HCT116 (cell line): ENCODE measurements at regions not wholly inside any gene's neighbourhood (a gene's known extent, or its start where the extent isn't known, plus 50 kb on each side); places are given as distances from the start of the nearest gene placed in this dataset.

Experiments used
- ATAC-seq: fragments of 200-7000 bp; cut with Tn5 transposase; 2 replicates; pipeline ENCODE4 v1.9.1; 2020; ENCODE audit warnings: mild to moderate bottlenecking, moderate library complexity
- BruUV-seq: library from RNA; stranded (reverse); fragments of 400-500 nt; replicated peaks from 2 replicates; lab custom pipeline; 2021; lab: Mats Ljungman, UMichigan
- CTCF ChIA-PET: fragments of 300-600 bp; sonication (Branson Sonifier 250); formaldehyde crosslinking; loops from one replicate; lab custom pipeline; 2021; ENCODE audit warnings: antibody characterized with exemption; lab: Charles Lee
- POLR2A ChIA-PET: fragments of 300-600, 350-600 bp; sonication (Branson Sonifier 250); formaldehyde crosslinking; loops from one replicate; lab custom pipeline; 2021; ENCODE audit warnings: antibody characterized with exemption; lab: Charles Lee
- RAD21 ChIA-PET, 2 experiments: fragments of 300-600 bp; sonication (Branson Sonifier 250); formaldehyde crosslinking; loops; one replicate each; lab custom pipeline; 2023; ENCODE audit warnings: low total read pairs in 2 of 2; ENCODE audit not compliant: uncharacterized antibody in 2 of 2, unreplicated experiment in 2 of 2, low non-redundant PET in 1 of 2; lab: Charles Lee
- DNase-seq: peaks from one replicate; pipeline ENCODE4 v3.0.0-alpha.2; 2010; ENCODE audit warnings: low read depth, low spot score
- H2AFZ ChIP-seq: fragments of 200-600 bp; shearing (Covaris generic), sonication (generic); 2 replicates; pipeline ENCODE4 v1.6.1; 2017; ENCODE audit warnings: low read depth, mixed run types, mixed read lengths, antibody characterized with exemption, low read length; ENCODE audit not compliant: poor library complexity, severe bottlenecking
- H3K27ac ChIP-seq: 2 replicates; pipeline ENCODE4 v1.5.1; 2012; ENCODE audit warnings: low read depth, low read length
- H3K27me3 ChIP-seq: fragments of 200-600 bp; sonication (generic); 2 replicates; pipeline ENCODE4 v1.6.1; 2016; ENCODE audit warnings: mixed run types, low read length, mixed read lengths; ENCODE audit not compliant: insufficient read depth
- H3K36me3 ChIP-seq, 2 experiments: fragments of 200-500 bp in 1 of 2; fragments of 200-600 bp in 1 of 2; sonication (Bioruptor generic) in 1 of 2; sonication (generic) in 1 of 2; 2 replicates each; pipeline versions ENCODE4 v1.5.1 to v1.6.1; 2014 to 2016; ENCODE audit warnings: low read length in 2 of 2, inconsistent platforms in 1 of 2, mixed read lengths in 1 of 2, mixed run types in 1 of 2; ENCODE audit not compliant: insufficient read depth in 2 of 2, control insufficient read depth in 1 of 2
- H3K4me1 ChIP-seq, 2 experiments: fragments of 200-600 bp in 1 of 2; sonication (generic) in 1 of 2; 2 replicates each; pipeline versions ENCODE4 v1.5.1 to v1.6.1; 2012 to 2017; ENCODE audit warnings: low read length in 2 of 2, inconsistent platforms in 1 of 2, mild to moderate bottlenecking in 1 of 2, mixed read lengths in 1 of 2, mixed run types in 1 of 2, moderate library complexity in 1 of 2; ENCODE audit not compliant: insufficient read depth in 2 of 2, control insufficient read depth in 1 of 2
- H3K4me2 ChIP-seq: fragments of 200-600 bp; sonication (generic); 2 replicates; pipeline ENCODE4 v1.6.1; 2017; ENCODE audit warnings: mixed run types, low read length, mixed read lengths
- H3K4me3 ChIP-seq, 2 experiments: fragments of 200-600 bp in 1 of 2; sonication (generic) in 1 of 2; replicated peaks in 1 of 2; 2 replicates each; pipeline ENCODE4 v1.5.1; 2011 to 2016; ENCODE audit warnings: low read length in 2 of 2, control low read depth in 1 of 2, low read depth in 1 of 2, mild to moderate bottlenecking in 1 of 2, mixed read lengths in 1 of 2, mixed run types in 1 of 2
- H3K79me2 ChIP-seq: fragments of 200-600 bp; sonication (generic); 2 replicates; pipeline ENCODE4 v1.6.1; 2017; ENCODE audit warnings: mild to moderate bottlenecking, mixed run types, low read length, moderate library complexity, mixed read lengths; ENCODE audit not compliant: insufficient read depth
- H3K9ac ChIP-seq: fragments of 200-600 bp; sonication (generic); 2 replicates; pipeline ENCODE4 v1.6.1; 2016; ENCODE audit warnings: low read length, mixed read lengths
- H3K9me2 ChIP-seq: fragments of 200-600 bp; sonication (generic), shearing (Covaris generic); 2 replicates; pipeline ENCODE4 v1.6.1; 2017; ENCODE audit warnings: mixed run types, mild to moderate bottlenecking, moderate library complexity; ENCODE audit not compliant: insufficient read depth
- H3K9me3 ChIP-seq, 2 experiments: fragments of 200-500 bp in 1 of 2; fragments of 200-600 bp in 1 of 2; sonication (Bioruptor generic) in 1 of 2; sonication (generic) in 1 of 2; 2 replicates each; pipeline ENCODE4 v1.6.1; 2014 to 2017; ENCODE audit warnings: low read length in 2 of 2, mixed read lengths in 2 of 2, inconsistent platforms in 1 of 2, low read depth in 1 of 2, mild to moderate bottlenecking in 1 of 2, mixed run types in 1 of 2, moderate library complexity in 1 of 2; ENCODE audit not compliant: control insufficient read depth in 1 of 2, insufficient read depth in 1 of 2
- H4K20me1 ChIP-seq: fragments of 200-600 bp; sonication (generic), shearing (Covaris generic); 2 replicates; pipeline ENCODE4 v1.6.1; 2017; ENCODE audit warnings: mixed run types, mild to moderate bottlenecking, moderate library complexity; ENCODE audit not compliant: insufficient read depth
- CBX3 ChIP-seq: IDR thresholded peaks from 2 replicates; pipeline ENCODE4 v1.6.1; 2012; ENCODE audit warnings: low read depth
- CEBPB ChIP-seq: IDR thresholded peaks from 2 replicates; pipeline ENCODE4 v1.6.1; 2012; ENCODE audit warnings: low read depth
- EZH2 ChIP-seq: fragments of 200-600 bp; sonication (generic); IDR thresholded peaks from 2 replicates; pipeline ENCODE4 v1.6.1; 2017; ENCODE audit warnings: antibody characterized with exemption, mixed run types
- JUND ChIP-seq: IDR thresholded peaks from 2 replicates; pipeline ENCODE4 v1.6.1; 2012
- POLR2AphosphoS5 ChIP-seq: IDR thresholded peaks from 2 replicates; pipeline ENCODE4 v1.6.1; 2011; ENCODE audit warnings: mild to moderate bottlenecking, low read depth, low read length, moderate library complexity
- SP1 ChIP-seq: IDR thresholded peaks from 2 replicates; pipeline ENCODE4 v1.6.1; 2012; ENCODE audit warnings: low read depth
- SRF ChIP-seq: IDR thresholded peaks from 2 replicates; pipeline ENCODE4 v1.6.1; 2012; ENCODE audit warnings: low read depth
- YY1 ChIP-seq: IDR thresholded peaks from 2 replicates; pipeline ENCODE4 v1.6.1; 2011; ENCODE audit warnings: low read length, low read depth, moderate library complexity, mild to moderate bottlenecking; ENCODE audit not compliant: insufficient replicate concordance; ENCODE audit errors: extremely low read depth
- ZFX ChIP-seq: fragments of 450-650 bp; IDR thresholded peaks from 2 replicates; pipeline ENCODE4 v1.6.1; 2017
- ZNF274 ChIP-seq: fragments of 200-500 bp; sonication (Bioruptor generic); IDR thresholded peaks from 2 replicates; pipeline ENCODE4 v1.6.1; 2014; ENCODE audit warnings: mild to moderate bottlenecking, low read depth, low read length, inconsistent platforms
- intact Hi-C: fragments of 100-400 bp; cut with micrococcal nuclease; formaldehyde crosslinking; loops from 2 replicates; pipeline ENCODE4 v1.10.0; 2022
- TF ChIP-seq, protein P1 (sequence below), 3 experiments: fragments of 200-600 bp in 1 of 3; sonication (generic) in 1 of 3; IDR thresholded peaks in 2 of 3; conservative IDR thresholded peaks in 1 of 3; 2 replicates each; pipeline ENCODE4 v1.5.1; 2012 to 2017; ENCODE audit warnings: low read depth in 2 of 3, low read length in 2 of 3, antibody characterized with exemption in 1 of 3, borderline replicate concordance in 1 of 3, control low read depth in 1 of 3, mild to moderate bottlenecking in 1 of 3, mixed read lengths in 1 of 3, mixed run types in 1 of 3, moderate library complexity in 1 of 3; ENCODE audit not compliant: insufficient read depth in 1 of 3

DNA sequence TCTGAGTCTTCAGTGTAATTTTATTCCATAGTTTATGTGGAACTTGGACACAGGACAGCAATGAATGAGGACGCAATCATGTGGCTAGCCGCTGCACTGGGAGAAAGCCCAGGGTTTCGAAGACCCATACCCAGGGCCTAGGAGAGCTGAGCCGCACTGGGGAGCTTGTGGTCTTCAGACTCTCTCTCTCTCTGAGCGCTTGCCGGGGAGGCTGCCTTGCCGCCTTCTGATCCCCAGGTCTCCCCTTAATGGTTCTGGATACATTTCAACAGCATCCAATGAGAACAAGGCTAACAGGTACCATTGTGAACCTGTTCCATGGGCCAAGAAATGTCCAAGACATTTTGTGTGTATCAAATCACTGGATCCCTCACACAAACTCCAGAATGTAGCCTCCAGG lies 383.4 kb downstream of the ICE1 start:
- no peak for DNase-seq
- Histone ChIP-seq H3K9me3 (no peaks in the 10 kb centered on the region; a peak in 1 of 4 replicates), H3K27me3 (no peaks in the 10 kb centered on the region), H3K9ac (no peak overlapping the region), H3K79me2 (no peaks in the 10 kb centered on the region)
- RAD21 ChIA-PET, result no interaction called here
- CTCF ChIA-PET, result no interaction called here
- intact Hi-C loops, result no loop called here
- TF ChIP-seq EZH2 (no peak), SP1 (no peak), CBX3 (no peak), JUND (no peak), ZNF274 (no peak), YY1 (no peak), POLR2AphosphoS5 (no peak), CEBPB (no peak), SRF (no peak), ZFX (no peak)
- TF ChIP-seq, protein P1, sequence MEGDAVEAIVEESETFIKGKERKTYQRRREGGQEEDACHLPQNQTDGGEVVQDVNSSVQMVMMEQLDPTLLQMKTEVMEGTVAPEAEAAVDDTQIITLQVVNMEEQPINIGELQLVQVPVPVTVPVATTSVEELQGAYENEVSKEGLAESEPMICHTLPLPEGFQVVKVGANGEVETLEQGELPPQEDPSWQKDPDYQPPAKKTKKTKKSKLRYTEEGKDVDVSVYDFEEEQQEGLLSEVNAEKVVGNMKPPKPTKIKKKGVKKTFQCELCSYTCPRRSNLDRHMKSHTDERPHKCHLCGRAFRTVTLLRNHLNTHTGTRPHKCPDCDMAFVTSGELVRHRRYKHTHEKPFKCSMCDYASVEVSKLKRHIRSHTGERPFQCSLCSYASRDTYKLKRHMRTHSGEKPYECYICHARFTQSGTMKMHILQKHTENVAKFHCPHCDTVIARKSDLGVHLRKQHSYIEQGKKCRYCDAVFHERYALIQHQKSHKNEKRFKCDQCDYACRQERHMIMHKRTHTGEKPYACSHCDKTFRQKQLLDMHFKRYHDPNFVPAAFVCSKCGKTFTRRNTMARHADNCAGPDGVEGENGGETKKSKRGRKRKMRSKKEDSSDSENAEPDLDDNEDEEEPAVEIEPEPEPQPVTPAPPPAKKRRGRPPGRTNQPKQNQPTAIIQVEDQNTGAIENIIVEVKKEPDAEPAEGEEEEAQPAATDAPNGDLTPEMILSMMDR (IDR thresholded peaks at IDR 0.05 in 2 of 3, conservative IDR thresholded peaks at IDR 0.05 in 1 of 3; ENCODE audit: borderline replicate concordance in 1 of 3, insufficient read depth in 1 of 3, low read depth in 2 of 3, low read length in 2 of 3), result no peak
- TF ChIP-seq, all 23 proteins: peak for 0
- Histone ChIP-seq H3K36me3 (no peaks in the 10 kb centered on the region), H3K4me2 (no peak overlapping the region), H4K20me1 (no peaks in the 10 kb centered on the region), H2AFZ (no peak overlapping the region), H3K9me2 (no peaks in the 10 kb centered on the region), H3K27ac (no peak overlapping the region), H3K4me3 (no peak overlapping the region), H3K4me1 (no peaks in the 10 kb centered on the region)
- POLR2A ChIA-PET, result no interaction called here
- no TSS peak for BruUV-seq
- no peak for ATAC-seq
